ENCODE measurements at regions not wholly inside any gene's neighbourhood (a gene's known extent, or its start where the extent isn't known, plus 50 kb on each side); places are given as distances from the start of the nearest gene placed in this dataset.
A peak's percentile ranks its signal among the peaks of the same experiment; 100 is the strongest.

DNA sequence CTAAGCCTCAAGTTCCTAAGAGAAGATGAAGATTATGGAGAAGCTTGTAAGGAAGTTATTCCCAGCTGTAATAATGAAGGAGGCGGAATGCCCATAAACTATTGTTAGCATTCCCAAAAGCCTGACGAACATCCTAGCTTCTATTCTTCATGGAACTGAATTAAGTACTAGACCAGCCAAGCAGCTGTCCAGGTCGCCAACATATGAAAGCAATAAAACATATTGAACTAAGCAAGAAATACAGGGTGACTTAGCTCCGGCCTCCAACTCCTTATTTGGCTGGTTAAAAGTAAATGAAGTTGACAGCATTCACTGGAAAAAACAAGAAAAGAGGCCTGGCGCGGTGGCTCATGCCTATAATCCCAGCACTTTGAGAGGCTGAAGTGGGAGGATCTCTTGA lies 174.0 kb upstream of the TPM1 start:
- POLR2A ChIA-PET: interaction anchor here (0.7 kb wide), 1 partner anchor 88 kb away, joined by 4 read pairs; no protein-coding TSS in a partner anchor
- TF ChIP-seq OVOL2 (CRISPR knock-in tag; IDR thresholded peaks at IDR 0.05; ENCODE audit: borderline replicate concordance): no peak
- no peak for TF ChIP-seq CBFB (CRISPR knock-in tag; IDR thresholded peaks at IDR 0.05; ENCODE audit: low read depth)
- no peak for TF ChIP-seq ETV6 (CRISPR knock-in tag; IDR thresholded peaks at IDR 0.05)
- no peak for TF ChIP-seq MXD4 (CRISPR knock-in tag; IDR thresholded peaks at IDR 0.05; ENCODE audit: borderline replicate concordance)
- TF ChIP-seq CREB1 (CRISPR knock-in tag; IDR thresholded peaks at IDR 0.05): no peak
- TF ChIP-seq, protein P1, sequence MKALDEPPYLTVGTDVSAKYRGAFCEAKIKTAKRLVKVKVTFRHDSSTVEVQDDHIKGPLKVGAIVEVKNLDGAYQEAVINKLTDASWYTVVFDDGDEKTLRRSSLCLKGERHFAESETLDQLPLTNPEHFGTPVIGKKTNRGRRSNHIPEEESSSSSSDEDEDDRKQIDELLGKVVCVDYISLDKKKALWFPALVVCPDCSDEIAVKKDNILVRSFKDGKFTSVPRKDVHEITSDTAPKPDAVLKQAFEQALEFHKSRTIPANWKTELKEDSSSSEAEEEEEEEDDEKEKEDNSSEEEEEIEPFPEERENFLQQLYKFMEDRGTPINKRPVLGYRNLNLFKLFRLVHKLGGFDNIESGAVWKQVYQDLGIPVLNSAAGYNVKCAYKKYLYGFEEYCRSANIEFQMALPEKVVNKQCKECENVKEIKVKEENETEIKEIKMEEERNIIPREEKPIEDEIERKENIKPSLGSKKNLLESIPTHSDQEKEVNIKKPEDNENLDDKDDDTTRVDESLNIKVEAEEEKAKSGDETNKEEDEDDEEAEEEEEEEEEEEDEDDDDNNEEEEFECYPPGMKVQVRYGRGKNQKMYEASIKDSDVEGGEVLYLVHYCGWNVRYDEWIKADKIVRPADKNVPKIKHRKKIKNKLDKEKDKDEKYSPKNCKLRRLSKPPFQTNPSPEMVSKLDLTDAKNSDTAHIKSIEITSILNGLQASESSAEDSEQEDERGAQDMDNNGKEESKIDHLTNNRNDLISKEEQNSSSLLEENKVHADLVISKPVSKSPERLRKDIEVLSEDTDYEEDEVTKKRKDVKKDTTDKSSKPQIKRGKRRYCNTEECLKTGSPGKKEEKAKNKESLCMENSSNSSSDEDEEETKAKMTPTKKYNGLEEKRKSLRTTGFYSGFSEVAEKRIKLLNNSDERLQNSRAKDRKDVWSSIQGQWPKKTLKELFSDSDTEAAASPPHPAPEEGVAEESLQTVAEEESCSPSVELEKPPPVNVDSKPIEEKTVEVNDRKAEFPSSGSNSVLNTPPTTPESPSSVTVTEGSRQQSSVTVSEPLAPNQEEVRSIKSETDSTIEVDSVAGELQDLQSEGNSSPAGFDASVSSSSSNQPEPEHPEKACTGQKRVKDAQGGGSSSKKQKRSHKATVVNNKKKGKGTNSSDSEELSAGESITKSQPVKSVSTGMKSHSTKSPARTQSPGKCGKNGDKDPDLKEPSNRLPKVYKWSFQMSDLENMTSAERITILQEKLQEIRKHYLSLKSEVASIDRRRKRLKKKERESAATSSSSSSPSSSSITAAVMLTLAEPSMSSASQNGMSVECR (CRISPR knock-in tag; IDR thresholded peaks at IDR 0.05; ENCODE audit: borderline replicate concordance): no peak
- no peak for TF ChIP-seq MYBL2 (CRISPR knock-in tag; IDR thresholded peaks at IDR 0.05)
- TF ChIP-seq SOX15 (CRISPR knock-in tag; IDR thresholded peaks at IDR 0.05): no peak
- TF ChIP-seq, protein P2, sequence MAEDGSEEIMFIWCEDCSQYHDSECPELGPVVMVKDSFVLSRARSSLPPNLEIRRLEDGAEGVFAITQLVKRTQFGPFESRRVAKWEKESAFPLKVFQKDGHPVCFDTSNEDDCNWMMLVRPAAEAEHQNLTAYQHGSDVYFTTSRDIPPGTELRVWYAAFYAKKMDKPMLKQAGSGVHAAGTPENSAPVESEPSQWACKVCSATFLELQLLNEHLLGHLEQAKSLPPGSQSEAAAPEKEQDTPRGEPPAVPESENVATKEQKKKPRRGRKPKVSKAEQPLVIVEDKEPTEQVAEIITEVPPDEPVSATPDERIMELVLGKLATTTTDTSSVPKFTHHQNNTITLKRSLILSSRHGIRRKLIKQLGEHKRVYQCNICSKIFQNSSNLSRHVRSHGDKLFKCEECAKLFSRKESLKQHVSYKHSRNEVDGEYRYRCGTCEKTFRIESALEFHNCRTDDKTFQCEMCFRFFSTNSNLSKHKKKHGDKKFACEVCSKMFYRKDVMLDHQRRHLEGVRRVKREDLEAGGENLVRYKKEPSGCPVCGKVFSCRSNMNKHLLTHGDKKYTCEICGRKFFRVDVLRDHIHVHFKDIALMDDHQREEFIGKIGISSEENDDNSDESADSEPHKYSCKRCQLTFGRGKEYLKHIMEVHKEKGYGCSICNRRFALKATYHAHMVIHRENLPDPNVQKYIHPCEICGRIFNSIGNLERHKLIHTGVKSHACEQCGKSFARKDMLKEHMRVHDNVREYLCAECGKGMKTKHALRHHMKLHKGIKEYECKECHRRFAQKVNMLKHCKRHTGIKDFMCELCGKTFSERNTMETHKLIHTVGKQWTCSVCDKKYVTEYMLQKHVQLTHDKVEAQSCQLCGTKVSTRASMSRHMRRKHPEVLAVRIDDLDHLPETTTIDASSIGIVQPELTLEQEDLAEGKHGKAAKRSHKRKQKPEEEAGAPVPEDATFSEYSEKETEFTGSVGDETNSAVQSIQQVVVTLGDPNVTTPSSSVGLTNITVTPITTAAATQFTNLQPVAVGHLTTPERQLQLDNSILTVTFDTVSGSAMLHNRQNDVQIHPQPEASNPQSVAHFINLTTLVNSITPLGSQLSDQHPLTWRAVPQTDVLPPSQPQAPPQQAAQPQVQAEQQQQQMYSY (CRISPR knock-in tag; IDR thresholded peaks at IDR 0.05): no peak
- TF ChIP-seq FOXJ3 (CRISPR knock-in tag; IDR thresholded peaks at IDR 0.05; ENCODE audit: borderline replicate concordance): no peak
- TF ChIP-seq ZNF263 (CRISPR knock-in tag; IDR thresholded peaks at IDR 0.05; ENCODE audit: low read depth): no peak
- TF ChIP-seq, protein P3, sequence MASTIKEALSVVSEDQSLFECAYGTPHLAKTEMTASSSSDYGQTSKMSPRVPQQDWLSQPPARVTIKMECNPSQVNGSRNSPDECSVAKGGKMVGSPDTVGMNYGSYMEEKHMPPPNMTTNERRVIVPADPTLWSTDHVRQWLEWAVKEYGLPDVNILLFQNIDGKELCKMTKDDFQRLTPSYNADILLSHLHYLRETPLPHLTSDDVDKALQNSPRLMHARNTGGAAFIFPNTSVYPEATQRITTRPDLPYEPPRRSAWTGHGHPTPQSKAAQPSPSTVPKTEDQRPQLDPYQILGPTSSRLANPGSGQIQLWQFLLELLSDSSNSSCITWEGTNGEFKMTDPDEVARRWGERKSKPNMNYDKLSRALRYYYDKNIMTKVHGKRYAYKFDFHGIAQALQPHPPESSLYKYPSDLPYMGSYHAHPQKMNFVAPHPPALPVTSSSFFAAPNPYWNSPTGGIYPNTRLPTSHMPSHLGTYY (CRISPR knock-in tag; IDR thresholded peaks at IDR 0.05): no peak
- TF ChIP-seq, protein P4, sequence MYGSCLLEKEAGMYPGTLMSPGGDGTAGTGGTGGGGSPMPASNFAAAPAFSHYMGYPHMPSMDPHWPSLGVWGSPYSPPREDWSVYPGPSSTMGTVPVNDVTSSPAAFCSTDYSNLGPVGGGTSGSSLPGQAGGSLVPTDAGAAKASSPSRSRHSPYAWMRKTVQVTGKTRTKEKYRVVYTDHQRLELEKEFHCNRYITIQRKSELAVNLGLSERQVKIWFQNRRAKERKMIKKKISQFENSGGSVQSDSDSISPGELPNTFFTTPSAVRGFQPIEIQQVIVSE (CRISPR knock-in tag; IDR thresholded peaks at IDR 0.05; ENCODE audit: borderline replicate concordance): no peak
- no peak for TF ChIP-seq EMX1 (CRISPR knock-in tag; IDR thresholded peaks at IDR 0.05)
- TF ChIP-seq RELA (CRISPR knock-in tag; IDR thresholded peaks at IDR 0.05; ENCODE audit: borderline replicate concordance): no peak
- peaks cover 6% of the 10 kb centered on the region for H3K36me3 Mint-ChIP-seq
- H3K27me3 Mint-ChIP-seq (ENCODE audit: low read depth): no peaks in the 10 kb centered on the region
- peaks cover under 1% of the 10 kb centered on the region; the same call in 1 of the 2 replicates for H3K4me1 Mint-ChIP-seq
- no peak overlapping the region for H3K4me3 Mint-ChIP-seq
- no peak for DNase-seq (ENCODE audit: low spot score)
- CTCF ChIA-PET: no interaction called here
- H3K9me3 Mint-ChIP-seq: peaks cover 8% of the 10 kb centered on the region
- ATAC-seq: no peak
- H3K27ac Mint-ChIP-seq: no peak overlapping the region

DNA sequence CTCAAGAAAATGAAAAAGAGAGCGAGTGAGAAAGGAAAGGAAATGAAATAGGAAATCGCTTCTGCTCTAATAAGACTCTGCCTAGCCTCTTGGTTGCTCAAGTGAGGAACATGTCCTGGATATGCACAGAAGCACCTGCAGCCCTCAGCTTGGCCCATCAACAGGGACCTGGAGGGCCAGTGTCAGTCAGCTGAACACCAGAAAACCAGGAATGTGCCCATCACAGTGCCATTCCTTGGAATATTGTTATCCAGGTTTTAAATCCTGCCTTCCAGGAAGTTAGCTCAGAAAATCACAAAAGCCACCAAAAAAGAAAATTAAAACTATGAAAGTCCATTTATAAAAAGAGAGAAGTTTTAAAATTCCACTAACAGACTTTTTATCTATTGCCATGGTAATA lies 173.4 kb upstream of the TPM1 start:
- no peaks in the 10 kb centered on the region for H3K27me3 Mint-ChIP-seq (ENCODE audit: low read depth)
- CTCF ChIA-PET: no interaction called here
- H3K27ac Mint-ChIP-seq: no peak overlapping the region
- H3K4me1 Mint-ChIP-seq: peaks cover 6% of the 10 kb centered on the region
- DNase-seq (ENCODE audit: low spot score) (no peak), ATAC-seq (no peak)
- H3K4me3 Mint-ChIP-seq: no peak overlapping the region
- H3K36me3 Mint-ChIP-seq: peaks cover 6% of the 10 kb centered on the region
- peaks cover 8% of the 10 kb centered on the region for H3K9me3 Mint-ChIP-seq
- POLR2A ChIA-PET: no interaction called here
- TF ChIP-seq TEAD1 (CRISPR knock-in tag; IDR thresholded peaks at IDR 0.05): no peak
- TF ChIP-seq, protein P5, sequence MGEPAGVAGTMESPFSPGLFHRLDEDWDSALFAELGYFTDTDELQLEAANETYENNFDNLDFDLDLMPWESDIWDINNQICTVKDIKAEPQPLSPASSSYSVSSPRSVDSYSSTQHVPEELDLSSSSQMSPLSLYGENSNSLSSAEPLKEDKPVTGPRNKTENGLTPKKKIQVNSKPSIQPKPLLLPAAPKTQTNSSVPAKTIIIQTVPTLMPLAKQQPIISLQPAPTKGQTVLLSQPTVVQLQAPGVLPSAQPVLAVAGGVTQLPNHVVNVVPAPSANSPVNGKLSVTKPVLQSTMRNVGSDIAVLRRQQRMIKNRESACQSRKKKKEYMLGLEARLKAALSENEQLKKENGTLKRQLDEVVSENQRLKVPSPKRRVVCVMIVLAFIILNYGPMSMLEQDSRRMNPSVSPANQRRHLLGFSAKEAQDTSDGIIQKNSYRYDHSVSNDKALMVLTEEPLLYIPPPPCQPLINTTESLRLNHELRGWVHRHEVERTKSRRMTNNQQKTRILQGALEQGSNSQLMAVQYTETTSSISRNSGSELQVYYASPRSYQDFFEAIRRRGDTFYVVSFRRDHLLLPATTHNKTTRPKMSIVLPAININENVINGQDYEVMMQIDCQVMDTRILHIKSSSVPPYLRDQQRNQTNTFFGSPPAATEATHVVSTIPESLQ (CRISPR knock-in tag; IDR thresholded peaks at IDR 0.05): no peak
- no peak for TF ChIP-seq IRF2 (CRISPR knock-in tag; IDR thresholded peaks at IDR 0.05; ENCODE audit: borderline replicate concordance, low read depth)
- no peak for TF ChIP-seq FOXP1 (CRISPR knock-in tag; IDR thresholded peaks at IDR 0.05; ENCODE audit: borderline replicate concordance)
- TF ChIP-seq, protein P2 (CRISPR knock-in tag; IDR thresholded peaks at IDR 0.05): peak; percentile 85
